NCI-H226 (cell line): ENCODE measurements at regions not wholly inside any gene's neighbourhood (a gene's known extent, or its start where the extent isn't known, plus 50 kb on each side); places are given as distances from the start of the nearest gene placed in this dataset.
"Not testable (repeated sequence)": the region's sequence is repeated elsewhere in the genome, so short reads cannot be mapped to it uniquely, and the experiment has no call there.

Experiments used
- DNase-seq: peaks from one replicate; pipeline ENCODE4 v3.0.0-alpha.2; 2015

DNA sequence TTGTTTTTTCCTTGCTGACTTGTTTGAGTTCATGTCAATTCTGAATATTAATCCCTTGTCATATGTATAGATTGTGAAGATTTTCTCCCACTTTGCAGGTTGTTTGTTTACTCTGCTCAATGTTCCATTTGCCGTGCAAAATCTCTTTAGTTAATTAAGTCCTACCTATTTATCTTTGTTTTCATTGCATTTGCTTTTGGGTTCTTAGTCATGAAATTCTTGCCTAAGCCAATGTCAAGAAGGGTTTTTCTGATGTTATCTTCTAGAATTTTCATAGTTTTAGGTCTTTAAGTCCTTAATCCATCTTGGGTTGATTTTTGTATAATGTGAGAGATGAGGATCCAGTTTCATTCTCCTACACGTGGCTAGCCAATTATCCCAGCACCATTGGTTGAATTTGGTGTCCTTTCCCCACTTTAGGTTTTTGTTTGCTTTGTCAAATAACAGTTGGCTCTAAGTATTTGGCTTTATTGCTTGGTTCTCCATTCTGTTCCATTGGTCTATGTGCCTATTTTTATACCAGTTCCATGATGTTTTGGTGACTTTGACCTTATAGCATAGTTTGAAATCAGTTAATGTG lies 163.1 kb upstream of the PGR start:
- no peak for DNase-seq

DNA sequence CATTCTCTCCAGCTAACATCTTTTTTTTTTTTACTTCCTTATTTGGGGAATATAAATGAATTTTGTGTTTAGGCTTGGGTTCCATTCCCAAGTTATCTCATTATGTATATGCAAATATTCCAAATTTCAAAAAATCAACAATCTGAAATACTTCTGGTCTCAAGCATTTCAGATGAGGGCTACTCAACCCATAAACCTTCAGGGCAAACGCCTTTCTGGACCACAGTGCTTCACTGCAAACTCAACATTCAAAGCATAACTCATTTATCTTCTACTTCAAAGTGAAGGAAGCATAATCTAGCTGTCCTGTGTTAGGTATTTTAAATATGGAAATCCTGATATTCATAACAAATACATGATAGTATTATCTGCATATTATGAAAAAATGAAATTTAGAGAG lies 161.7 kb upstream of the PGR start:
- DNase-seq, result no peak

DNA sequence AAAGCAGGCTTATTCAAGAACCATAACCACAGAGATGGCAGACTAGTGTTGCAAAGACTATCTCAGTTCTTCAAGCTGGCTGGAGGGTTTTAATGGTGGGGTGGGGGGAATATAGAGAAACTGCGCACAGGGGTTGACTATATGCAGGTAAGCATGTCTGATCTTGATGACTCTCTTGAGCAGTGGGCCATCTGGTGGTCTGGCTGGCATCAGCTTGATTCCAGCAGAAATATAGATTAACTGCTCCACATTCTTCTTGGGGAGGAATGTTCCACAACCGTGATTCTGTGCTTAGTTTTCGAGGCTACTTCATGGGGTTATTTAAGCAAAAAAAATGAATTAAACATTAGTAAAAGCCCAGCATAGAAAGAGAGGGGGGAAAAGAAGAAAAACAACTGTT lies 158.8 kb upstream of the PGR start:
- no peak for DNase-seq

DNA sequence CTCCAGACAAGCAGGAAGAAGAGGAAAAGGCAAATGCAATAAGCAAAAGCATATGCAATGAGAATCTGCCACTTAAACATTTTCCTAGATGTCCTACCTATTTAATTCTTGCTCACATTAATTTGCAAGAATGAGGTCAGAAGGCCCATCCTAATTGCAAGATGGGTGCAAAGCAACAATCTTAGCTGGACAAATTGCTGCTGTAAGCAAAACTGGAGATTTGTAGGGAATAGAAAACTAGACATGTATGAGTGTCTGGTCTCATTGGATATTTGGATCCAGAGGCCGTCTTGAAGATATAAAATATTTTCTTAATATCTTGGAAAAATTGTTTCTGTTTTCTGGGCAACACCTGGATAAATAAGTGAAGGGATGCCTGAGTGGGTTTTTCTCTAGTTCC lies 150.1 kb upstream of the PGR start:
- DNase-seq, result no peak

DNA sequence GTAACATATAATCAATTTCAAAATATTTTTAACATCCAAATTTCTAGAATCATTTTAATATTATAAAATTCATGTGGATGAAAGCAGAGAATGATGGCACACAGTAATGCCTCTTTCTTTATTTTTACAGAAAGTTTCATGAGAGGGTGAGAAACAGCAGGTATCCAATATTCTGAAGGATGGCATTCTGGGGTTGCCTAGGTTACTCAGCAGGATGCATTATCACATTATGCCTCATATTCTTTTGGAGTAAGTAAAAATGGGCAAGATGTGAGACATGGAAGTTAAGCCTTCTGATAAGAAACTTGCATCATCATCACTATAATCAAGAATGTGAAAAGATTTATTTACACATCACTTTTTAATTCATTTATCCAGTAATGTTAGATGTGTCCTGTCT lies 148.7 kb upstream of the PGR start:
- DNase-seq, result no peak

DNA sequence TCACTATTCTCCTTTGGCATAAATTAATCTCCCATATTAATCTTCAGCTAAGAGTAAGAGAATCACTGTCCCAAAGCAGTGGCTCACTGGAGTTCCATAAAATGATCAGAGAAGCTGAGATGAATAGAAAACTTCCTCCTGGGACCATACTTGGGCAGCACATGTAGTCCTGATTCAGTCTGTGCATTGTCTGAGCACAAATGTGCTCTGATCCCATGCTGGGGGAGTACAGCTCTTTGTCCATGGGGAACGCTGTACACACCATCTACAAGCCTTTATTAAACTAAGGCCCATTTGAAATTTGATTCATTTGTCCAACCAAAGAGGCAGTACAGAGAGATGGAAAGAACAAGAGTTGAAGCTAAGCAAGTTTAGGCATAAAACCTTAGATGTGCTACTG lies 147.4 kb upstream of the PGR start:
- no peak for DNase-seq

DNA sequence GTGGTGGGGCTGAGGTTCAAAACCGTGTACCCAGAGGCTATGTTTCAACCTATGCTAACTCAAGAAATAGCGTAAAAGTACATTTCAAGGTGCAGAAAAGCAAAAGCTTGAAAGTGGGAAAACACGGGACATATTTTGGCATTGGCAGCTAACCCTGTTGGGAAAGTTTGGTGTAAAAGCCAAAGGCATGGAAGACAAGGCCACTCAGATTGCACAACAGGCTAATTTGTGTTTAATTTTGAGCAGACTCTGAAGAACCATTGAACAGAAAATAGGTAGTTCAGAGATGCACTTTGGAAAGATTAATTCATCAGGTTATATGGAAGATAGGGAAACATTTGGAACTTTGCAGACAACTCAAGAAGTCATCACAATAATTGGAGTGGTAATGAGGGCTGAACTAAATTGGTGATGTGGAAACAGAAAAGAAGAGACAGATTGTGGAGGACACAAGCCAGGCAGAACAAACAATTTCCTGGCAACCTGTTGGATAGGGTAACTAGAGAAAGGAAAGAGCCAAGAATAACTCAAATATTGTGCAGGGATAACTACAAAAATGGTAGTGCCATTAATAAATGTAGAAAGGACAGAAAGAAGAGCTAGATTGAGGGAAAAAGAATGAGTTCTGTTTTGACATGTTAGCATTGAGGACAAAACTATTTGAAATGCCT lies 140.5 kb upstream of the PGR start:
- DNase-seq, result no peak

DNA sequence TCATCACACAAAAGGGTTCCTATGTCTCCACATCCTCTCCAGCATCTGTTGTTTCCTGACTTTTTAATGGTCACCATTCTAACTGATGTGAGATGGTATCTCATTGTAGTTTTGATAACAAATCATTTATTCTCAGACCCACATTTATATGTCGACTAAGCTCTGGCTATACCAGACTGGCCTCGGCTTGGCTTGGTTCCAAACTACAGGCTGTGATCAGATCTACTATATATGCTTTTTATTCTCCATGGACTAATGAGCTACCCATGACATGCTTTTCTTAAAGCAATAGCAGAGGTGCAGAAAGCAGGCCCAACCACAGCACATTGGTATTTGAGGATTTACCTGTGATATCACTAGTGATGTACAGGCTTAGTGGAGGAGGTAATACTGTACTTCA lies 139.8 kb upstream of the PGR start:
- DNase-seq, result no peak

DNA sequence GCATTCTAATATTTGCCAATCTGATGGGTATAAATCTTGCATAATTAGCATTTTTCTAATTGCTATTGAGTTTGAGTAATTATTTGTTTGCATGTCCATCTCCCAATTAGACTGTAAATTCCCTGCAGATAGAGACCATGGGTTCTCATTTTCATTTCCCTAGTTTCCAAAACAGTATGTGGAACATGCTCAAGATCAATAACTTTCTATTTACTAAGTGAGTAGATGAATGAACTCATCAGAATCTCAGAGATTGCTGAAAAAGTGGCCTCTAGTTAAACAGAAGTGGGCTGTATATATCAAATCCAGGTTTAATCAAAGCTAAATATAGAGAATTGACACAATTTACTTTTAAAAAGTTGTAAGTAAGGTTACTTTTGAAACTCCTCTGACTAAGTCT lies 138.0 kb upstream of the PGR start:
- no peak for DNase-seq

DNA sequence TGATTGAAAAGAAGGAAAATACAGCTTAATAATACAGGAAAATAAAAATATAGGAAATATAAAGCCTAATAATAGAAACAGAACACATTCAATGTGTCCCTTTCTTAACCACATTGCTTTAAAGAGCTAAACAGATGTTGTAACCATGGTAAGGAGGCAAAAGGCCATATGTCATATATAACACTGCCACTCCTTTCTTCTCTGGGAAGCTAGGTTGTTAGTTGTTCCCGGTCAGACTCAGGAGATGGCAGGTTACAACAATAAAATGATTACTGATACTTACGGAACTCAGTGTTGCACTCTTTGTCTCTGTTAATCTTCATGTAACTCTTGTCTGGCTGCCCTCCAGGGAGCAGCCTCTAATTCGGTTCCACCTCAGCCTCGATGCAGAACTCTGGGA lies 134.7 kb upstream of the PGR start:
- DNase-seq, result no peak

DNA sequence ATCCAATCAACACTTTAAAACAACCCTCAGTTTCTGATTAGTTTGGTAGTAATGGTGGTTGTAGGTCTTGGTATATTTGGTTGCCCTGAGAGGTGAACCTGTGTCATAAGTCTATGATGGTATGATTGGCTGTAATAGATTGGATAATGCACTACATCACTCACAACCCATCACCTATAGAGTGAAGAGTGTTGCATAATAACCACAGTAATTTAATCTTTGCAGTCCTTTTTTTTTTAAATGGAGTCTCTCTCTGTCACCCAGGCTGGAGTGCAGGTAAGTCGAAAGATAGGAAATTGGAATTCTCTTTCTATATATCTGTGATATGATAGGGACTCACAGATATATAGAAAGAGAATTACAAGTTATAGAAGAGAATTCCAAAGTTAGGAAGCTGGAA lies 133.4 kb upstream of the PGR start:
- DNase-seq, result no peak

DNA sequence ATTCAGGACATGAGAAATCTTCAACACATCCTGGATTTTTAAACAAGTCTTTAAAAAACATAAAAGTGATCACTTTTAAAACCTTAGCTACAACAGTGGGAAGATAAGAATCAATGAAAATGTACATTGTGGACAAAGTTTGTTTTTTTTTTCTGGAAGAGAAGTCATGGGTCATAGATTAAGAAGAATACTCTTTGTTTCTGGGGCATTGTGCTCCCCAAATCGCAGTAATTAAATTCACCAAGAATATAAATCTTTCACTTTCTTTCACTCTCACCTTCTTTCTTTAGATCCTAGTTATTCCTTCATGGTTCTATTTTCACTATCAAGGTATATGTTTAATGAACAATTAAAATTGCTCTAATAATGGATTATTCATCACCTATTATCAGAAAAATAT lies 132.6 kb upstream of the PGR start:
- no peak for DNase-seq

DNA sequence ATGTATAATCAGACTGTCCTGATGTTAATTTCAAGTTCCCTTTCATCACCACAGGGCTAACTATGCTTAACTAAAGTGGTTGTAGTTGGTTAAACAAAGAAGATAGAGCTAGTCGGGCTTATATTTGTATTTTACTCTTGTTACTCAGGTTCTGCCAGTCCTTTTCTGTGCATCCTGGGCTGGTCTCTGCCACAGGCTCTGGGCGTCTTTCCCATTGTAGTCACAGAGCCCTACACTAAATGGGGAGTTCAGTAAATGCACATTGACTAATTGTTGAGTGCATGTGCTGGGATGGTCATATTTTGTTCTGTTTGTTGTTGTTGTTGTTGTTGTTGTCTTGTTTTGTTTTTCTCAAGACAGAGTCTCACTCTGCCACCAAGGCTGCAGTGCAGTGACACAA lies 125.4 kb upstream of the PGR start:
- no peak for DNase-seq

DNA sequence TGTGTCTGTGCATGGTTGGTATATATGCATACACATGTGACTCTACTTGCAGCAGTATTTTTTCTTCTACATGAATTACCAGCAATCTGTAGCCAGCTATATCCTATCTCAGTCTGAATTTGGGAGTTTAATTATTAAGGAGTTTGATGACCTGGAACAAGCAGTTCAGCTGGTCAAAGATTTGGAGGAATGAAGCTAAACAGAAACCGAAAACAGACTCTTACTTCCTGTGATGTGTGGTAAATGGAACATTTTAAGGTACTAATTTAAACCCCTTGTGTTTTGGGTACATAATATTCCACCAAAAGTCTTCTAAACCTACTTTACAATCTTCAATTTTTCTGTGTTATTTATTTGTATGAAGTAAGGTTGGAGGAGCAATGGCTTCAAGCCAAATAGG lies 124.4 kb upstream of the PGR start:
- DNase-seq, result no peak

DNA sequence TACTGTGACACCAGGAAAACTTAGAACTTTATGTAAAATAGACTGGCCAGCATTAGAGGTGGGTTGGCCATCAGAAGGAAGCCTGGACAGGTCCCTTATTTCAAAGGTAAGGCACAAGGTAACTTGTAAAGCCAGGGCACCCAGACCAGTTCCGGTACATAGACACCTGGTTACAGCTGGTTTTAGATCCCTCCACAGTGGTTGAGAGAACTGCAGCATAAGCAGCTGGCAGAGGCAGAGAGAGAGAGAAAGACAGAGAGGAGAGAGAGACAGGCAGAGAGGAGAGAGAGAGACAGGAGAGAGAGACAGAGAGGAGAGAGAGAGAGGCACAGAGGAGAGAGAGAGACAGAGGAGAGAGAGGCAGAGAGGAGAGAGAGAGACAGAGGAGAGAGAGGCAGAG lies 116.0 kb upstream of the PGR start:
- DNase-seq, result not testable (repeated sequence)

DNA sequence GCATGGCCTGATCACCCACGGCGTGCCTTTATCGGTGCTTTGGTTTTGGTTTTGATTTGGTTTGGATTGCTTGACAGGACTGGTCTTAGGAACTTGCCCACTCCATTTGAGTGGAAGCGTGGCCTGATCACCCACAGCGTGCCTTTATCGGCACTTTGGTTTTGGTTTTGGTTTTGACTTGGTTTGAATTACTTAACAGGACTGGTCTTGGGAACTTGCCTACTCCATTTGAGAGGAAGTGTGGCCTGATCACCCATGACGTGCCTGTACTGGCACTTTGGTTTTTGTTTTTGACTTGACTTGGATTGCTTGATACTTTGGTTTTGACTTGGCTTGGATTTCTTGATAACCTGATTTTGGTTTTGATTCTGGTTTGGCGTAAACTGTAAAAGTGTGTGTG lies 115.5 kb upstream of the PGR start:
- DNase-seq, result not testable (repeated sequence)

DNA sequence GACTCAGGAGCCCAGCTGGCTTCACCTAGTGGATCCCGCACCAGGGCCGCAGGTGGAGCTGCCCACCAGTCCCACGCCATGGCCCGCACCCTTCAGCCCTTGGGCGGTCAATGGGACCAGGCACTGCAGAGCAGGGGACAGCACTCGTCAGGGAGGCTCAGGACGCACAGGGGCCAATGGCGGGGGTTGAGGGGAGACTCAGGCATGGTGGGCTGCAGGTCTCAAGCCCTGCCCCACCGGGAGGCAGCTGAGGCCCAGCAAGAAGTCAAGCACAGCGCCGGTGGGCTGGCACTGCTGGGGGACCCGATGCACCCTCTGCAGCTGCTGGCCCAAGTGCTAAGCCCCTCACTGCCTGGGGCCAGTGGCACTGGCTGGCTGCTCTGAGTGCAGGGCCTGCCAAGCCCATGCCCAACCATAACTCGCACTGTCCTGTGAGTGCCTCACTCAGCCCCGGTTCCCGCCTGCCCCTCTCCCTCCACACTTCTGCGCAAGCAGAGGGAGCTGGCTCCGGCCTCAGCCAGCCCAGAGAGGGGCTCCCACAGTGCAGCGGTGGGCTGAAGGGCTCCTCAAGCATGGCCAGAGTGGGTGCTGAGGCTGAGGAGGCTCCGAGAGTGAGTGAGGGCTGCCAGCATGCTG lies 111.7 kb upstream of the PGR start:
- DNase-seq, result no peak

DNA sequence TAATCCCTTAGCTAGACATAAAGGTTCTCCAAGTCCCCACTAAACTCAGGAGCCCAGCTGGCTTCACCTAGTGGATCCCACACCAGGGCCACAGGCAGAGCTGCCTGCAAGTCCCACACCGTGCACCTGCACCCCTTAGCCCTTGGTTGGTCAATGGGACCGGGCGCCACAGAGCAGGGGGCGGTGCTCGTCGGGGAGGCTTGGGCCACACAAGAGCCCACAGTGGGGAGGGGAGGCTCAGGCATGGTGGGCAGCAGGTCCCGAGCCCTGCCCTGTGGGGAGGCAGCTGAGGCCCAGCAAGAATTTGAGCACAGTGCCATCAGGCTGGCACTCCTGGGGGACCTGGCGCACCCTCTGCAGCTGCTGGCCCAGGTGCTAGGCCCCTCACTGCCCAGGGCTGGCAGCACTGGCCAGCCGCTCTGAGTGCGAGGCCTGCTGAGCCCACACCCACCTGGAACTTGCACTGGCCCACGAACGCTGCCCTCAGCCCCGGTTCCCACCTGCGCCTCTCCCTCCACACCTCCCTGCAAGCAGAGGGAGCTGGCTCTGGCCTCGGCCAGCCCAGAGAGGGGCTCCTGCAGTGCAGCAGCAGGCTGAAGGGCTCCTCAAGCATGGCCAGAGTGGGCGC lies 101.7 kb upstream of the PGR start:
- not testable (repeated sequence) for DNase-seq

DNA sequence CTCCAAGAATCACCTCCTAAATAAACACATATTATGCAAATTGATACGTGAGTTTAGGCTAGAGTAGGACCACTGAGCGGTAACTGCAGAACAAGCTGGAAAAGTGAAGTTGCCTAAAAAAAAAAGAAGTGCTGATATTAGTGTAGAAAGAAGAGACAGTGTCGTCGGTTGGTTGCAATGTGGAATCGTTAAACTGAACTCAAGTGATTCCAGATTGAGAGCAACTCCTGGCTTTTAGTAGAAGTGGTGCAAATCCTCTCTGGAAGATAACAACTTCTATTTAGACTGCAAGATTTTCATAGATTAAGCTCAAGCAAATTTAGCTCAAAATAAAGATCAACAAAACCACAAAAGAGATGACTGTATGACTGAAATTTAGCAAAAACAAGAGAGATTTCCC lies 97.0 kb upstream of the PGR start:
- DNase-seq, result no peak

DNA sequence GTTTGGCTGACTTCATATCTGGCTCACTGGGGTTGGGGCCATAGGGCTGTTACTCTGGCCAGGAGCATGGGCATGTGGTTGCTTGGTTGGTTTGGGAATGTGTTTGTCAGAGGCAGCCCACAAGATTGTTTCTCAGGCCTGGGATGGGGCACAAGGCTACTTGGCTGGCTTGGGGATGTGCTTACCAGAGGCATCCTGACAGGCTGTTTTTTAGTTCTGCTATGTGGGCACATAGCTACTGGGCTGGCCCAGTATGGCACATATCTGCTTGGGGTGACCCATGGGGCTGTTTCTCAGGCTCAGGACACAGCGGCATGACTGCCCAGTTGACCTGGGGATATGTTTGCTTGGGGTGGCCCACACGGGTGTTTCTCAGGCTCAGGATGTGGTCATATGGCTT lies 94.6 kb upstream of the PGR start:
- no peak for DNase-seq

DNA sequence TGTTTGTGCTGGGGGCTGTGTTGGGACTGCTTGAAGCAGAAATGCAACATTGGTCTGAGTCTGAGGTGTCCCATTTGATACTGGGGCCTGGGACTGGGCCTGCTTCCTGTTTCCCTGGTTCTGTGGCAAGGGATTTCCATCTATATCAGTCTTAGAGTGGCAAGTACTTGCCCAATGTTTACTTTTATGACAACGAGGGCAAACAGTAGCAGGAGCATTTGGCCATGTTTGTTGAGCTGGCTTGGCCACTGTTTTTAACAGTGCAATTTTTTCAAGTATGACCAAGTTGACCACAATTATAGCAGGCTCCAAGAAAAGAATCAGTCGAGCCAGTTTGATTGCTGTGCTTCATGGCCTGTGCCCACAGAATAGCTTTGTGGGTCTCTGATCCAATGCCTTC lies 88.5 kb upstream of the PGR start:
- DNase-seq, result not testable (repeated sequence)

DNA sequence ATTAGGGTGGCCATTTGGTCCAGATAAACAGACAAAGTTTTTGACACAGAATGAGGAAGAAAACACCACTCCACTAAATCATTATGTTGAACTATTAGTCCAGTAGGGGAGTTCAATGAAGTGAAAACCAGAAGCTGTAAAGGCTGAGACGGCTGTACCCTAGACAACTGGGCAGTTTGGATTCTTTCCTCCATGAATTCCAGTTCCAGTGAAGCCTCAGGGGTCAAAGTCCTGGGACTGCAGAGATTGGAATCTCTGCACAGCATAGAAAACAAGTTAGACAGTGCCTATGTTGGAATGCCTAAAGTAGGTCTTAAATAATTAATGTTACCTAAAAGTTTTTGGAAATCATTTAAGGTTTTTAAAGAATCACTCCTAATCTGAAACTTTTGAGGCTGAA lies 86.5 kb upstream of the PGR start:
- not testable (repeated sequence) for DNase-seq

DNA sequence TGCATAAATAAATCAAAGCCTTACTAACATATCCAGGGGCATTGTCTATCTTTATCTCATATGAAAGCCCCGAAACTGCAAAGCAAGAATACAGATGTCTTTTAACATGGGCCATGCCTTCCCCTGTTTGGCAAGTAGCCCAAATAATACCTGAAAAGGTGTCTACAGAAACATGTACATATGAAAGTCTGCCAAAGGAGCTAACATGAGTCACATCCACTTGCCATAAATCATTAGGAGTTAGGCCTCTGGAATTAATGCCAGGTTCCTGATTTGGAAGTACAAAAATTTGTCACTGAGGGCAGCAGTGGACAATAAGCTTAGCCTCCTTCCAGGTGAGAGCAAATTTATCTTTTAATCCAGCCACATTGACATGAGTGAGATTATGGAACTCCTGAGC lies 85.5 kb upstream of the PGR start:
- no peak for DNase-seq

DNA sequence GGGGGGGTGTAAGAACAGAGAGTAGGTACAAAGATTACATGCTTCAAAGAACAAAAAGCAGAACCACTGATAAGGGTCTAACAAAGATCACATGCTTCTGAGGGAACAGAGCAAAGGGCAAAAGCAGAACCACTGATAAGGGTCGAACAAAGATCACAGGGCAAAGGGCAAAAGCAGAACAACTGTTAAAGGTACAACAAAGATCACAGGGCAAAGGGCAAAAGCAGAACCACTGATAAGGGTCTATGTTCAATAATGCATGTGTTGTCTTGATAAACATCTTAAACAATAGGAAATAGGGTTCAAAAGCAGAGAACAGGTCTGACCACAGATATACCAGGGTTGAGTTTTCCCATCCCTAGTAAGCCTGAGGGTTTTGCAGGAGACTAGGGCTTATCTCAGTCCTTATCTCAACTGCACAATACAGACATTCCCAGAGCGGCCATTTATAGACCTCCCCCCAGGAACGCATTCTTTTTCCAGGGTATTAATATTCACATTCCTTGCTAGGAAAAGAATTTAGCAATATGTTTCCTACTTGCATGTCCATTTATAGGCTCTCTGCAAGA lies 81.9 kb upstream of the PGR start:
- peak; percentile 4 for DNase-seq
